ENCODE measurements at regions not wholly inside any gene's neighbourhood (a gene's known extent, or its start where the extent isn't known, plus 50 kb on each side); places are given as distances from the start of the nearest gene placed in this dataset.

- H3K4me1 ChIP-seq (ENCODE audit: control insufficient read depth, extremely low read depth, insufficient read depth, low read length), result no peaks in the 10 kb centered on the region
- no peaks in the 10 kb centered on the region for H3K36me3 ChIP-seq (ENCODE audit: control insufficient read depth in 2 of 2, extremely low read depth in 1 of 2, insufficient read depth in 2 of 2, low read length in 2 of 2)
- FAIRE-seq, result peak; percentile 97
- H3K9ac ChIP-seq (replicated peaks; ENCODE audit: extremely low read depth, insufficient read depth, low read length), result no peak overlapping the region
- peak; percentile 99 for DNase-seq (ENCODE audit: low read depth, low spot score)
- no peaks in the 10 kb centered on the region for H4K20me1 ChIP-seq (replicated peaks; ENCODE audit: control insufficient read depth, extremely low read depth, insufficient read depth, low read length)
- H3K9me3 ChIP-seq (replicated peaks; ENCODE audit: control insufficient read depth, insufficient read depth, low read length), result no peaks in the 10 kb centered on the region
- dilution Hi-C loops (cut with MboI; ENCODE audit: extremely low pct_ligation_motif_present, low sequenced_read_pairs) (no loop called here), intact Hi-C loops (cut with micrococcal nuclease) (loop anchor here (1.0 to 5.0 kb wide), 8 partner anchors 58 to 637 kb away; partner anchors contain the start of genes SCAF8 and TFB1M)
- H3K4me2 ChIP-seq (ENCODE audit: insufficient read depth, low read length), result no peak overlapping the region
- POLR2A ChIA-PET, result interaction anchor here (1.0 kb wide), 1 partner anchor 130 kb away, joined by 6 read pairs; no protein-coding TSS in a partner anchor
- no TSS peak for BruUV-seq (replicated peaks)
- H3K9me1 ChIP-seq (replicated peaks; ENCODE audit: control insufficient read depth, extremely low read depth, insufficient read depth, low read length), result no peaks in the 10 kb centered on the region
- no peak overlapping the region for H2AFZ ChIP-seq (ENCODE audit: low read depth, low read length)
- H3K4me3 ChIP-seq (replicated peaks in 1 of 3; ENCODE audit: insufficient read depth in 1 of 3, low read depth in 1 of 3, low read length in 3 of 3), result no peak overlapping the region
- CTCF ChIA-PET, result interaction anchor here (0.5 to 3.9 kb wide), 92 partner anchors 8 to 664 kb away, joined by 3 to 226 read pairs (median 4); partner anchors contain the start of genes CNKSR3 and SCAF8
- H3K79me2 ChIP-seq (ENCODE audit: control insufficient read depth, insufficient read depth, low read length), result no peaks in the 10 kb centered on the region
- TF ChIP-seq CTCF (IDR thresholded peaks at IDR 0.05; ENCODE audit: extremely low read depth in 1 of 2, insufficient read depth in 1 of 2, low read depth in 1 of 2, low read length in 2 of 2), result peak; percentile 94 to 99
- TF ChIP-seq POLR2A (IDR thresholded peaks at IDR 0.05; ENCODE audit: low read depth, low read length), result peak; percentile 21
- TF ChIP-seq EZH2 (IDR thresholded peaks at IDR 0.05; ENCODE audit: borderline replicate concordance, low read depth, low read length, severe bottlenecking), result no peak
- TF ChIP-seq JUN (IDR thresholded peaks at IDR 0.05; ENCODE audit: borderline replicate concordance, insufficient read depth, insufficient read length, low read depth), result no peak
- no peak overlapping the region for H3K27ac ChIP-seq (ENCODE audit: insufficient read depth, low read depth, low read length)
- no peaks in the 10 kb centered on the region for H3K27me3 ChIP-seq (ENCODE audit: control insufficient read depth in 2 of 2, insufficient read depth in 2 of 2, low read length in 2 of 2)
These were observed 57.6 kb upstream of the SCAF8 start for GRCh38 chr6:154675602-154676088.

- Histone ChIP-seq H3K4me3 (replicated peaks in 1 of 3; ENCODE audit: insufficient read depth in 1 of 3, low read depth in 1 of 3, low read length in 3 of 3) (no peak overlapping the region), H3K4me2 (ENCODE audit: insufficient read depth, low read length) (no peak overlapping the region), H3K27me3 (ENCODE audit: control insufficient read depth in 2 of 2, insufficient read depth in 2 of 2, low read length in 2 of 2) (no peaks in the 10 kb centered on the region), H3K9me3 (replicated peaks; ENCODE audit: control insufficient read depth, insufficient read depth, low read length) (no peaks in the 10 kb centered on the region), H4K20me1 (replicated peaks; ENCODE audit: control insufficient read depth, extremely low read depth, insufficient read depth, low read length) (no peaks in the 10 kb centered on the region), H3K4me1 (ENCODE audit: control insufficient read depth, extremely low read depth, insufficient read depth, low read length) (peaks cover 13% of the 10 kb centered on the region), H3K79me2 (ENCODE audit: control insufficient read depth, insufficient read depth, low read length) (no peaks in the 10 kb centered on the region), H3K36me3 (ENCODE audit: control insufficient read depth in 2 of 2, extremely low read depth in 1 of 2, insufficient read depth in 2 of 2, low read length in 2 of 2) (no peaks in the 10 kb centered on the region), H3K27ac (ENCODE audit: insufficient read depth, low read depth, low read length) (no peak overlapping the region), H2AFZ (ENCODE audit: low read depth, low read length) (no peak overlapping the region), H3K9me1 (replicated peaks; ENCODE audit: control insufficient read depth, extremely low read depth, insufficient read depth, low read length) (no peaks in the 10 kb centered on the region), H3K9ac (replicated peaks; ENCODE audit: extremely low read depth, insufficient read depth, low read length) (no peak overlapping the region)
- dilution Hi-C loops (cut with MboI; ENCODE audit: extremely low pct_ligation_motif_present, low sequenced_read_pairs) (no loop called here), intact Hi-C loops (cut with micrococcal nuclease) (no loop called here)
- TF ChIP-seq MAX (IDR thresholded peaks at IDR 0.05; ENCODE audit: insufficient read depth, insufficient read length) (no peak), POLR2AphosphoS5 (IDR thresholded peaks at IDR 0.05; ENCODE audit: insufficient read depth, low read depth, low read length) (no peak), JUN (IDR thresholded peaks at IDR 0.05; ENCODE audit: borderline replicate concordance, insufficient read depth, insufficient read length, low read depth) (no peak), FOS (IDR thresholded peaks at IDR 0.05; ENCODE audit: borderline replicate concordance, insufficient read depth, low read length) (no peak), EZH2 (IDR thresholded peaks at IDR 0.05; ENCODE audit: borderline replicate concordance, low read depth, low read length, severe bottlenecking) (no peak), MYC (IDR thresholded peaks at IDR 0.05; ENCODE audit: low read depth, low read length) (no peak), CTCF (IDR thresholded peaks at IDR 0.05; ENCODE audit: extremely low read depth in 1 of 2, insufficient read depth in 1 of 2, low read depth in 1 of 2, low read length in 2 of 2) (no peak), GATA2 (IDR thresholded peaks at IDR 0.05; ENCODE audit: insufficient read depth, insufficient read length, low read depth, low read length) (no peak), POLR2A (IDR thresholded peaks at IDR 0.05; ENCODE audit: low read depth, low read length) (no peak)
- FAIRE-seq (no peak), DNase-seq (ENCODE audit: low read depth, low spot score) (no peak)
- BruUV-seq (replicated peaks), result no TSS peak
- POLR2A ChIA-PET, result interaction anchor here (0.6 kb wide), 1 partner anchor 8 kb away, joined by 4 read pairs; no protein-coding TSS in a partner anchor
- CTCF ChIA-PET, result interaction anchor here (0.9 to 3.2 kb wide), 7 partner anchors 9 to 182 kb away, joined by 3 to 19 read pairs (median 4); no protein-coding TSS in a partner anchor
These were observed 50.5 kb upstream of the SCAF8 start for GRCh38 chr6:154682633-154683125.

Measured in endothelial cell of umbilical vein (primary cell).